MCF 10A (cell line): ENCODE measurements at regions not wholly inside any gene's neighbourhood (a gene's known extent, or its start where the extent isn't known, plus 50 kb on each side); places are given as distances from the start of the nearest gene placed in this dataset.

Experiments
- BruUV-seq: library from RNA; stranded (reverse); fragments of 400-500 nt; replicated peaks from 2 replicates; lab custom pipeline; 2021; lab: Mats Ljungman, UMichigan
- CTCF ChIA-PET: fragments of 300-600 bp; sonication (Branson Sonifier 250); formaldehyde crosslinking; extraction: SDS; loops from one replicate; lab custom pipeline; 2021; ENCODE audit warnings: antibody characterized with exemption, inconsistent platforms; lab: Yijun Ruan, JAX
- POLR2A ChIA-PET: fragments of 300-600, 350-650 bp; sonication (Branson Sonifier 250); formaldehyde crosslinking; extraction: SDS; loops from one replicate; lab custom pipeline; 2020; ENCODE audit warnings: antibody characterized with exemption, inconsistent platforms; lab: Yijun Ruan, JAX
- DNase-seq: peaks from one replicate; pipeline ENCODE4 v3.0.0-alpha.2; 2018; ENCODE audit not compliant: unreplicated experiment
- H3K27ac Mint-ChIP-seq: one replicate; pipeline ENCODE4 v1.8.0; 2022; ENCODE audit warnings: mild to moderate bottlenecking, low read depth, mixed read lengths; ENCODE audit not compliant: unreplicated experiment
- H3K27me3 Mint-ChIP-seq: one replicate; pipeline ENCODE4 v1.8.0; 2022; ENCODE audit warnings: mixed read lengths; ENCODE audit not compliant: insufficient read depth, unreplicated experiment
- H3K36me3 Mint-ChIP-seq: one replicate; pipeline ENCODE4 v1.8.0; 2022; ENCODE audit warnings: mild to moderate bottlenecking, moderate library complexity, mixed read lengths; ENCODE audit not compliant: insufficient read depth, unreplicated experiment
- H3K4me1 Mint-ChIP-seq: one replicate; pipeline ENCODE4 v1.8.0; 2022; ENCODE audit warnings: mixed read lengths; ENCODE audit not compliant: insufficient read depth, unreplicated experiment
- H3K4me3 Mint-ChIP-seq: one replicate; pipeline ENCODE4 v1.8.0; 2022; ENCODE audit warnings: mild to moderate bottlenecking, moderate library complexity, mixed read lengths; ENCODE audit not compliant: unreplicated experiment
- H3K9me3 Mint-ChIP-seq: one replicate; pipeline ENCODE4 v1.8.0; 2022; ENCODE audit warnings: mixed read lengths; ENCODE audit not compliant: unreplicated experiment
- intact Hi-C: fragments of 100-400 bp; cut with micrococcal nuclease; formaldehyde crosslinking; loops from 2 replicates; pipeline ENCODE4 v1.14.1; 2022
- TF ChIP-seq, protein P1 (sequence below): fragments of 200-600 bp; IDR thresholded peaks from one replicate; pipeline ENCODE4 v1.8.0; 2022; ENCODE audit warnings: antibody characterized with exemption, mild to moderate bottlenecking; ENCODE audit not compliant: unreplicated experiment

DNA sequence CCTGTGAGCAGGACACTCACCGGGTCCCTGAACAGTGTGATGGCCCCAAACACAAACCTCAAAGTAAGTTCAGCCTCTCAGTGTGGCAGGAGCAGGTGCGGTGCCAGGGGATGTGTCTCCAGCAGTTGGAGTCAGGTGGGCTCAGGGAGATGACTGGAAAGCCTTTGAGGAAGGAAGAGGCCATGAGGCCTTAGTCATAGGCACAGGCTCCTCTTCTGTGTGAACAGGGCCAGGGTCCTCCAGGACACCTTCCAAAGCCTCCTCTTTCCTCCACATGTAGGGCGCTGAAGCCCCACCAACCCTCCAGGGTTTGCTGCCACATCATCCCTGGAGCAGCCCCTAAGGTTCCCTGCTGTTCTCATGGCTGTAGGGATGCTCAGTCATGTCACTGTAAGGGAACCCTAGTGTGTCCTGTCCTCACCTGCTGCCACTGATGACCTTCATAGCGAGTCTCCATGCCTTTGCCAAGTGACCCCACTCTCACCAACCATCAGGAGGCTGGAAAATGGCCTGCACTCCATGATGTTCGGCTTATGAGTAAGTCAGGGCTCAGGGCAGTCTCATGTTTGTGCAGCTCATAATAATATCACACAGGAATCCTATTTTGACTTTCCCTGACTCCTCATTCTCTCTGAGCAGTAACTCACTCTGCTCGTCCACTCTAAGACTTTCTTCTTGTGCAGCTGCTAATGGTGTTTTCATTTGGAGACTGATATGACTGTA is 1152.9 kb downstream of the RPIA start:
- no TSS peak for BruUV-seq
- Mint-ChIP-seq H3K9me3 (no peaks in the 10 kb centered on the region), H3K4me3 (no peak overlapping the region), H3K27me3 (peaks cover 19% of the 10 kb centered on the region), H3K4me1 (no peaks in the 10 kb centered on the region), H3K36me3 (no peaks in the 10 kb centered on the region), H3K27ac (no peak overlapping the region)
- intact Hi-C loops, result no loop called here
- no peak for DNase-seq
- TF ChIP-seq, protein P1, sequence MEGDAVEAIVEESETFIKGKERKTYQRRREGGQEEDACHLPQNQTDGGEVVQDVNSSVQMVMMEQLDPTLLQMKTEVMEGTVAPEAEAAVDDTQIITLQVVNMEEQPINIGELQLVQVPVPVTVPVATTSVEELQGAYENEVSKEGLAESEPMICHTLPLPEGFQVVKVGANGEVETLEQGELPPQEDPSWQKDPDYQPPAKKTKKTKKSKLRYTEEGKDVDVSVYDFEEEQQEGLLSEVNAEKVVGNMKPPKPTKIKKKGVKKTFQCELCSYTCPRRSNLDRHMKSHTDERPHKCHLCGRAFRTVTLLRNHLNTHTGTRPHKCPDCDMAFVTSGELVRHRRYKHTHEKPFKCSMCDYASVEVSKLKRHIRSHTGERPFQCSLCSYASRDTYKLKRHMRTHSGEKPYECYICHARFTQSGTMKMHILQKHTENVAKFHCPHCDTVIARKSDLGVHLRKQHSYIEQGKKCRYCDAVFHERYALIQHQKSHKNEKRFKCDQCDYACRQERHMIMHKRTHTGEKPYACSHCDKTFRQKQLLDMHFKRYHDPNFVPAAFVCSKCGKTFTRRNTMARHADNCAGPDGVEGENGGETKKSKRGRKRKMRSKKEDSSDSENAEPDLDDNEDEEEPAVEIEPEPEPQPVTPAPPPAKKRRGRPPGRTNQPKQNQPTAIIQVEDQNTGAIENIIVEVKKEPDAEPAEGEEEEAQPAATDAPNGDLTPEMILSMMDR, result no peak
- CTCF ChIA-PET, result no interaction called here
- POLR2A ChIA-PET, result no interaction called here

DNA sequence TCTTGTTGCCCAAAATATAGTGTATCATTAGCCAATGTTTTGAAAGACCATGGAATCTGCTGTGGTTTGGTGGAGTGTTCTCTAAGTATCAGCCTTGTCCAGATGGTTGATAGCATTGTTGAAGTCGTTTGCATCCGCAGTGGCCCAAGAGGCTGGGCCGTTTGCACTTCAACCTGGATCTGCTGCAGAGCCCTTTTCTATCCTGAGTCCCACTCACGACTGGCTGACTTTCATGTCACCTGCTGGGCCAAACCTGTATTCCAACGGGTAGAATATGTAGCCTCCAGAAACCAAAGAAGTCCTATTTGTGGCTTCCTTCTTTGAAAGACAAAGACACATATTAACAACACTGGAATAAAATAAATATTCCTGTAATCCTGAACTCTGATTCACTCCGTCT is 1154.1 kb downstream of the RPIA start:
- POLR2A ChIA-PET, result no interaction called here
- Mint-ChIP-seq H3K4me3 (no peak overlapping the region), H3K27me3 (peaks cover 30% of the 10 kb centered on the region), H3K36me3 (no peaks in the 10 kb centered on the region), H3K27ac (no peak overlapping the region), H3K9me3 (no peaks in the 10 kb centered on the region), H3K4me1 (no peaks in the 10 kb centered on the region)
- intact Hi-C loops, result no loop called here
- CTCF ChIA-PET, result interaction anchor here (0.6 kb wide), 1 partner anchor 150 kb away, joined by 3 read pairs; no protein-coding TSS in a partner anchor
- DNase-seq, result no peak
- TF ChIP-seq, protein P1, result no peak
- no TSS peak for BruUV-seq

DNA sequence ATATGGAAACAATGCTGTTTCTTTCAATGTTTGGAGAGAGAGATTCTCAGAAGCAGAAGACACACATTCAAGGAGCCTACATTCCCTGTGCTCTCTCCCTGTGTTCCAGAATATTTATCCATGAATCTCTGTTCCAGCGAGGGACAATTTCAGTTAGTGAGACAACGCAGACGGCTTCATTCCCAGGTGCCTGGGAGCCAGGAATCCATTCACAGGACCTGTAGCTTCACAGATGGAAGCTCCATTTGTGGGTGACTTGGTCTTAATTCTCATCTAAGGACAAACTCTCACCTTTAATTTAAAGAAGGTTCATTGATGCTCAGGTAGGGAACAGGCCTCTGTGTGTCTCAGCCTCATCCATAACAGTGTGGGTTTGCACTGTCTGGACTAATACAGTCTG is 1156.6 kb downstream of the RPIA start:
- Mint-ChIP-seq H3K36me3 (no peaks in the 10 kb centered on the region), H3K27me3 (peaks cover 46% of the 10 kb centered on the region), H3K4me3 (no peak overlapping the region), H3K4me1 (no peaks in the 10 kb centered on the region), H3K27ac (no peak overlapping the region), H3K9me3 (no peaks in the 10 kb centered on the region)
- intact Hi-C loops, result no loop called here
- CTCF ChIA-PET, result no interaction called here
- TF ChIP-seq, protein P1, result no peak
- BruUV-seq, result no TSS peak
- POLR2A ChIA-PET, result no interaction called here
- no peak for DNase-seq

DNA sequence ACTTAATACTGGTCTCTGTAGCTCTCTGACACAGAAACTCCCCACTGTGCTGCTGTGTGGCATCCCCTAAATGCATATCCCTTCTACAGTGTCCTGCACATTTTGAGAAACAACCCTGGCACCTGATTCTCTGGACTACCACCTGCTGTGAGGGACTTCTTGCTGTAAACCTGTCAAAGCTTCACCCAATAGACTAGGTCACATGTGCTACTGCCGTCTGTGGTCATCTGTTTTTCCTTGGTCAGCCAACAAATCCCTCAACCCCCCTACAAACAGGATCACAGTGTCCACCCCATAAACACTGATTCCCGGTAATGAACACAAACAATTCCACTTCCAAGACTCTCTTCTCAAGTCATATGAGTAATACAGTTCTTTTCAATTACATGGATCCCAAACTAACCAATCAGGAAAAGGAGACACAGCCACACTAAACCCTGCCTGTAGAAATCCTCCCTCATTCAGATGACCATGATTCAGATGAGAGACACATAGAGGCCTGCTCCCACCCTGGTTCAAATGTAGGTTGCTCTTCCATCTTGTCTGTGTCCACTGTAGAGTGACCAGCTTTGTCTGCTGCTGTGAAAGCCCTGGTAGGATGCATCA is 1157.4 kb downstream of the RPIA start:
- POLR2A ChIA-PET, result no interaction called here
- intact Hi-C loops, result no loop called here
- Mint-ChIP-seq H3K9me3 (no peaks in the 10 kb centered on the region), H3K27me3 (peaks cover 46% of the 10 kb centered on the region), H3K36me3 (no peaks in the 10 kb centered on the region), H3K27ac (no peak overlapping the region), H3K4me1 (no peaks in the 10 kb centered on the region), H3K4me3 (no peak overlapping the region)
- no TSS peak for BruUV-seq
- TF ChIP-seq, protein P1, result no peak
- CTCF ChIA-PET, result no interaction called here
- DNase-seq, result no peak
